ENCODE measurements at regions not wholly inside any gene's neighbourhood (a gene's known extent, or its start where the extent isn't known, plus 50 kb on each side); places are given as distances from the start of the nearest gene placed in this dataset.

DNA sequence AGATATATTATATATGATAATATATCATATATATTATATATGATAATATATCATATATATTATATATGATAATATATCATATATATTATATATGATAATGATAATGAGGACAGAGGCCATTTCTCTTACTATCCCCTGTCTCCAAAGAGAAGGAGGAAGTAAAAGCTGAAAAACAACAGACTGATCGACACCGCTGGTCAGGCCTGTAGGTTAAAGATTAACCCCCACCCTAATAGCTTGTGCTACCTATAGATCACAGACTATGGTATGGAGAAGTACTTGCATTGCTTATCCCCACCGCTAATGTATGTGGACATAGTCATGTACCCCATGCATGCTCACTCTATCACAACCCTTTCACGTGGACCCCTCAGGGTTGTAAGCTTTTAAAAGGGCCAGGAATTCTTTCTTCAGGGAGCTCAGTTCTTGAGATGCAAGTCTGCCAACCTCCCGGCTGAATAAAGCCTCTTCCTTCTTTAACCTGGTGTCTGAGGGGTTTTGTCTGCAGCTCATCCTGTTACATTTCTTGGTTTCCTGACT lies 786.1 kb upstream of the TMEM132C start:
- TF ChIP-seq, protein P1, sequence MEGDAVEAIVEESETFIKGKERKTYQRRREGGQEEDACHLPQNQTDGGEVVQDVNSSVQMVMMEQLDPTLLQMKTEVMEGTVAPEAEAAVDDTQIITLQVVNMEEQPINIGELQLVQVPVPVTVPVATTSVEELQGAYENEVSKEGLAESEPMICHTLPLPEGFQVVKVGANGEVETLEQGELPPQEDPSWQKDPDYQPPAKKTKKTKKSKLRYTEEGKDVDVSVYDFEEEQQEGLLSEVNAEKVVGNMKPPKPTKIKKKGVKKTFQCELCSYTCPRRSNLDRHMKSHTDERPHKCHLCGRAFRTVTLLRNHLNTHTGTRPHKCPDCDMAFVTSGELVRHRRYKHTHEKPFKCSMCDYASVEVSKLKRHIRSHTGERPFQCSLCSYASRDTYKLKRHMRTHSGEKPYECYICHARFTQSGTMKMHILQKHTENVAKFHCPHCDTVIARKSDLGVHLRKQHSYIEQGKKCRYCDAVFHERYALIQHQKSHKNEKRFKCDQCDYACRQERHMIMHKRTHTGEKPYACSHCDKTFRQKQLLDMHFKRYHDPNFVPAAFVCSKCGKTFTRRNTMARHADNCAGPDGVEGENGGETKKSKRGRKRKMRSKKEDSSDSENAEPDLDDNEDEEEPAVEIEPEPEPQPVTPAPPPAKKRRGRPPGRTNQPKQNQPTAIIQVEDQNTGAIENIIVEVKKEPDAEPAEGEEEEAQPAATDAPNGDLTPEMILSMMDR (conservative IDR thresholded peaks at IDR 0.05), result no peak
- no peak for TF ChIP-seq ZFX (IDR thresholded peaks at IDR 0.05)
